IPS-NIHi7 (cell line): ENCODE measurements at regions not wholly inside any gene's neighbourhood (a gene's known extent, or its start where the extent isn't known, plus 50 kb on each side); places are given as distances from the start of the nearest gene placed in this dataset.

Experiments
- DNase-seq: peaks from one replicate; pipeline ENCODE4 v3.0.0; 2012; ENCODE audit warnings: mixed read lengths; ENCODE audit errors: extremely low spot score

- DNase-seq = no peak
These were observed 102.7 kb upstream of the AGBL1 start for GRCh38 chr15:85976986-85977385.

GRCh38 chr15:85977586-85977985, 102.1 kb upstream of the AGBL1 start:
- no peak for DNase-seq

GRCh38 chr15:85979929-85980328, 99.7 kb upstream of the AGBL1 start:
- DNase-seq = no peak

- DNase-seq = no peak
These were observed 98.7 kb upstream of the AGBL1 start for GRCh38 chr15:85980946-85981345.

- no peak for DNase-seq
These were observed 95.4 kb upstream of the AGBL1 start for GRCh38 chr15:85984241-85984640.

- DNase-seq = no peak
These were observed 93.6 kb upstream of the AGBL1 start for GRCh38 chr15:85986116-85986515.

GRCh38 chr15:85986741-85987140, 92.9 kb upstream of the AGBL1 start:
- no peak for DNase-seq

GRCh38 chr15:85988741-85989140, 90.9 kb upstream of the AGBL1 start:
- no peak for DNase-seq

GRCh38 chr15:85992224-85992623, 87.4 kb upstream of the AGBL1 start:
- DNase-seq = no peak

- no peak for DNase-seq
These were observed 86.6 kb upstream of the AGBL1 start for GRCh38 chr15:85993116-85993515.

GRCh38 chr15:85997618-85998017, 82.1 kb upstream of the AGBL1 start:
- DNase-seq = no peak

- DNase-seq = no peak
These were observed 80.0 kb upstream of the AGBL1 start for GRCh38 chr15:85999658-86000057.

- no peak for DNase-seq
These were observed 78.5 kb upstream of the AGBL1 start for GRCh38 chr15:86001200-86001599.

- DNase-seq = no peak
These were observed 77.2 kb upstream of the AGBL1 start for GRCh38 chr15:86002444-86002843.

- no peak for DNase-seq
These were observed 75.6 kb upstream of the AGBL1 start for GRCh38 chr15:86004061-86004460.

GRCh38 chr15:86006546-86006945, 73.1 kb upstream of the AGBL1 start:
- no peak for DNase-seq

GRCh38 chr15:86009727-86010126, 69.9 kb upstream of the AGBL1 start:
- no peak for DNase-seq

GRCh38 chr15:86010398-86010797, 69.3 kb upstream of the AGBL1 start:
- no peak for DNase-seq

- DNase-seq = no peak
These were observed 68.8 kb upstream of the AGBL1 start for GRCh38 chr15:86010891-86011290.

GRCh38 chr15:86014016-86014415, 65.7 kb upstream of the AGBL1 start:
- no peak for DNase-seq

- DNase-seq = no peak
These were observed 62.9 kb upstream of the AGBL1 start for GRCh38 chr15:86016750-86017149.

GRCh38 chr15:86018679-86019078, 61.0 kb upstream of the AGBL1 start:
- DNase-seq = no peak

GRCh38 chr15:86021281-86022264, 58.1 kb upstream of the AGBL1 start:
- no peak for DNase-seq

GRCh38 chr15:86028961-86029360, 50.7 kb upstream of the AGBL1 start:
- DNase-seq = no peak
